WTC11 (cell line): ENCODE measurements at regions not wholly inside any gene's neighbourhood (a gene's known extent, or its start where the extent isn't known, plus 50 kb on each side); places are given as distances from the start of the nearest gene placed in this dataset.
A peak's percentile ranks its signal among the peaks of the same experiment; 100 is the strongest.

Experiments used
- ATAC-seq: fragments of 200-7000 bp; cut with Tn5 transposase; 2 replicates; pipeline ENCODE4 v1.10.0; 2021; ENCODE audit warnings: mild to moderate bottlenecking, moderate library complexity
- CTCF ChIA-PET: fragments of 300-600 bp; sonication (Branson Sonifier 250); formaldehyde crosslinking; loops from one replicate; lab custom pipeline; 2021; ENCODE audit warnings: antibody characterized with exemption; lab: Charles Lee
- POLR2A ChIA-PET: fragments of 350-600 bp; sonication (Branson Sonifier 250); formaldehyde crosslinking; loops from one replicate; lab custom pipeline; 2021; ENCODE audit warnings: antibody characterized with exemption; lab: Charles Lee
- DNase-seq: peaks from one replicate; pipeline ENCODE4 v3.0.0; 2021; ENCODE audit warnings: low spot score
- H3K27ac Mint-ChIP-seq: 2 replicates; pipeline ENCODE4 v1.8.0; 2021; ENCODE audit warnings: mixed read lengths
- H3K27me3 Mint-ChIP-seq: 2 replicates; pipeline ENCODE4 v1.8.0; 2021; ENCODE audit warnings: low read depth, mild to moderate bottlenecking, moderate library complexity, mixed read lengths
- H3K36me3 Mint-ChIP-seq: 2 replicates; pipeline ENCODE4 v1.8.0; 2021; ENCODE audit warnings: mixed read lengths
- H3K4me1 Mint-ChIP-seq: 2 replicates; pipeline ENCODE4 v1.8.0; 2022; ENCODE audit warnings: mixed read lengths
- H3K4me3 Mint-ChIP-seq: 2 replicates; pipeline ENCODE4 v1.8.0; 2021; ENCODE audit warnings: mild to moderate bottlenecking, moderate library complexity, mixed read lengths
- H3K9me3 Mint-ChIP-seq: 2 replicates; pipeline ENCODE4 v1.8.0; 2021; ENCODE audit warnings: mixed read lengths
- AFF4 ChIP-seq: sonication (generic); formaldehyde crosslinking; IDR thresholded peaks from 2 replicates; pipeline ENCODE4 v1.8.1; 2023; ENCODE audit warnings: mild to moderate bottlenecking, missing genetic modification reagents, borderline replicate concordance
- CDX4 ChIP-seq: fragments of 250-450 bp; sonication (Bioruptor Pico); IDR thresholded peaks from 2 replicates; pipeline ENCODE4 v1.9.0; 2021; ENCODE audit warnings: moderate library complexity, mild to moderate bottlenecking, inconsistent platforms, borderline replicate concordance
- E2F5 ChIP-seq: sonication (generic); formaldehyde crosslinking; IDR thresholded peaks from 2 replicates; pipeline ENCODE4 v1.8.1; 2022; ENCODE audit warnings: mild to moderate bottlenecking, moderate library complexity, missing genetic modification reagents
- ELF4 ChIP-seq: sonication (generic); formaldehyde crosslinking; IDR thresholded peaks from 2 replicates; pipeline ENCODE4 v1.8.1; 2022; ENCODE audit warnings: low read depth, mild to moderate bottlenecking, moderate library complexity, missing genetic modification reagents
- ESRRA ChIP-seq: sonication (generic); formaldehyde crosslinking; IDR thresholded peaks from 2 replicates; pipeline ENCODE4 v1.8.1; 2022; ENCODE audit warnings: mild to moderate bottlenecking, missing genetic modification reagents, borderline replicate concordance
- FOXJ3 ChIP-seq: sonication (generic); formaldehyde crosslinking; IDR thresholded peaks from 2 replicates; pipeline ENCODE4 v1.9.0; 2021; ENCODE audit warnings: missing genetic modification reagents, mild to moderate bottlenecking, borderline replicate concordance
- FOXP1 ChIP-seq: sonication (generic); formaldehyde crosslinking; IDR thresholded peaks from 2 replicates; pipeline ENCODE4 v1.8.0; 2022; ENCODE audit warnings: missing genetic modification reagents, mild to moderate bottlenecking, moderate library complexity, borderline replicate concordance
- GABPB1 ChIP-seq: sonication (generic); formaldehyde crosslinking; IDR thresholded peaks from 2 replicates; pipeline ENCODE4 v1.8.1; 2023; ENCODE audit warnings: mild to moderate bottlenecking, missing genetic modification reagents
- GRHL2 ChIP-seq: fragments of 250-450 bp; sonication (Bioruptor Pico); IDR thresholded peaks from 2 replicates; pipeline ENCODE4 v1.8.0; 2022; ENCODE audit warnings: mild to moderate bottlenecking, moderate library complexity; ENCODE audit not compliant: insufficient replicate concordance, severe bottlenecking
- IRF1 ChIP-seq: sonication (generic); formaldehyde crosslinking; IDR thresholded peaks from 2 replicates; pipeline ENCODE4 v1.8.0; 2023; ENCODE audit warnings: missing genetic modification reagents
- KAT7 ChIP-seq: sonication (generic); formaldehyde crosslinking; IDR thresholded peaks from 2 replicates; pipeline ENCODE4 v1.8.1; 2023; ENCODE audit warnings: missing genetic modification reagents, mild to moderate bottlenecking, borderline replicate concordance
- NR1H2 ChIP-seq: sonication (generic); formaldehyde crosslinking; IDR thresholded peaks from 2 replicates; pipeline ENCODE4 v1.9.0; 2021; ENCODE audit warnings: mild to moderate bottlenecking, moderate library complexity, missing genetic modification reagents
- OVOL2 ChIP-seq: fragments of 250-450 bp; sonication (Bioruptor Pico); IDR thresholded peaks from 2 replicates; pipeline ENCODE4 v1.9.0; 2021; ENCODE audit warnings: mild to moderate bottlenecking, borderline replicate concordance
- SOX15 ChIP-seq: fragments of 250-450 bp; sonication (Bioruptor Pico); IDR thresholded peaks from 2 replicates; pipeline ENCODE4 v1.9.0; 2021; ENCODE audit warnings: mild to moderate bottlenecking
- TEAD1 ChIP-seq: sonication (generic); formaldehyde crosslinking; IDR thresholded peaks from 2 replicates; pipeline ENCODE4 v1.8.0; 2022; ENCODE audit warnings: mild to moderate bottlenecking, missing genetic modification reagents
- TP53 ChIP-seq: sonication (generic); formaldehyde crosslinking; IDR thresholded peaks from 2 replicates; pipeline ENCODE4 v1.8.1; 2023; ENCODE audit warnings: mild to moderate bottlenecking, missing genetic modification reagents
- ZNF121 ChIP-seq: sonication (generic); formaldehyde crosslinking; IDR thresholded peaks from 2 replicates; pipeline ENCODE4 v1.8.0; 2023; ENCODE audit warnings: missing genetic modification reagents
- ZNF138 ChIP-seq: sonication (generic); formaldehyde crosslinking; conservative IDR thresholded peaks from 2 replicates; pipeline ENCODE4 v1.8.1; 2022; ENCODE audit warnings: mild to moderate bottlenecking, moderate library complexity, missing genetic modification reagents
- ZNF219 ChIP-seq: sonication (generic); formaldehyde crosslinking; IDR thresholded peaks from 2 replicates; pipeline ENCODE4 v1.8.0; 2023; ENCODE audit warnings: missing genetic modification reagents, mild to moderate bottlenecking, borderline replicate concordance
- ZNF263 ChIP-seq: sonication (generic); formaldehyde crosslinking; IDR thresholded peaks from 2 replicates; pipeline ENCODE4 v1.8.1; 2022; ENCODE audit warnings: low read depth, mild to moderate bottlenecking, moderate library complexity, missing genetic modification reagents
- ZNF317 ChIP-seq: sonication (generic); formaldehyde crosslinking; IDR thresholded peaks from 2 replicates; pipeline ENCODE4 v1.8.1; 2023; ENCODE audit warnings: low read depth, mild to moderate bottlenecking, moderate library complexity, missing genetic modification reagents, borderline replicate concordance
- ZNF416 ChIP-seq: fragments of 250-450 bp; sonication (Bioruptor Pico); IDR thresholded peaks from 2 replicates; pipeline ENCODE4 v1.9.0; 2021; ENCODE audit warnings: mild to moderate bottlenecking, inconsistent platforms
- ZNF423 ChIP-seq: fragments of 250-450 bp; sonication (Bioruptor Pico); IDR thresholded peaks from 2 replicates; pipeline ENCODE4 v2.1.2; 2022; ENCODE audit warnings: mild to moderate bottlenecking, moderate library complexity
- ZNF425 ChIP-seq: fragments of 250-450 bp; sonication (Bioruptor Pico); conservative IDR thresholded peaks from 2 replicates; pipeline ENCODE4 v1.9.0; 2021; ENCODE audit warnings: mild to moderate bottlenecking
- ZNF671 ChIP-seq: fragments of 250-450 bp; sonication (Bioruptor Pico); IDR thresholded peaks from 2 replicates; pipeline ENCODE4 v1.8.0; 2021; ENCODE audit warnings: mild to moderate bottlenecking
- ZSCAN18 ChIP-seq: fragments of 250-450 bp; sonication (Bioruptor Pico); IDR thresholded peaks from 2 replicates; pipeline ENCODE4 v2.1.2; 2022; ENCODE audit warnings: mild to moderate bottlenecking, moderate library complexity

GRCh38 chr7:136359333-136359903, 382.3 kb upstream of the MTPN start (continued):
- TF ChIP-seq KAT7 (CRISPR knock-in tag) (no peak), TP53 (CRISPR knock-in tag) (no peak), ZNF671 (no peak), ZNF138 (no peak), FOXP1 (CRISPR knock-in tag) (no peak), ELF4 (CRISPR knock-in tag) (no peak), E2F5 (CRISPR knock-in tag) (no peak), IRF1 (no peak), NR1H2 (CRISPR knock-in tag) (no peak), ZNF423 (no peak), SOX15 (CRISPR knock-in tag) (no peak), CDX4 (CRISPR knock-in tag) (no peak), ZNF416 (CRISPR knock-in tag) (no peak)

GRCh38 chr7:136353287-136353686, 376.1 kb upstream of the MTPN start:
- DNase-seq: no peak
- Mint-ChIP-seq H3K4me3 (no peak overlapping the region), H3K4me1 (peaks cover 3% of the 10 kb centered on the region), H3K9me3 (no peaks in the 10 kb centered on the region), H3K27me3 (no peaks in the 10 kb centered on the region), H3K27ac (no peak overlapping the region), H3K36me3 (no peaks in the 10 kb centered on the region)
- CTCF ChIA-PET: no interaction called here
- POLR2A ChIA-PET: no interaction called here
- peak; percentile 60 for ATAC-seq
- no peak for TF ChIP-seq ZNF263
- TF ChIP-seq ZNF121 (CRISPR knock-in tag): no peak
- no peak for TF ChIP-seq GABPB1 (CRISPR knock-in tag)
- no peak for TF ChIP-seq NR1H2 (CRISPR knock-in tag)
- no peak for TF ChIP-seq ESRRA (CRISPR knock-in tag)
- no peak for TF ChIP-seq ZNF219
- TF ChIP-seq SOX15 (CRISPR knock-in tag): no peak
- TF ChIP-seq GRHL2: no peak
- no peak for TF ChIP-seq OVOL2 (CRISPR knock-in tag)
- TF ChIP-seq ZSCAN18 (CRISPR knock-in tag): no peak
- no peak for TF ChIP-seq CDX4 (CRISPR knock-in tag)
- no peak for TF ChIP-seq AFF4
- TF ChIP-seq TEAD1: no peak
- no peak for TF ChIP-seq ZNF317 (CRISPR knock-in tag)
- TF ChIP-seq FOXJ3 (CRISPR knock-in tag): no peak
- no peak for TF ChIP-seq ZNF425 (CRISPR knock-in tag)
- no peak for TF ChIP-seq IRF1
